ENCODE measurements at regions not wholly inside any gene's neighbourhood (a gene's known extent, or its start where the extent isn't known, plus 50 kb on each side); places are given as distances from the start of the nearest gene placed in this dataset.

- Mint-ChIP-seq H3K27me3 (ENCODE audit: unreplicated experiment) (peaks cover 4% of the 10 kb centered on the region), H3K27ac (ENCODE audit: unreplicated experiment) (no peak overlapping the region), H3K36me3 (ENCODE audit: unreplicated experiment) (no peaks in the 10 kb centered on the region), H3K4me3 (ENCODE audit: unreplicated experiment) (no peak overlapping the region), H3K9me3 (ENCODE audit: unreplicated experiment) (peaks cover 4% of the 10 kb centered on the region), H3K4me1 (ENCODE audit: low read depth, unreplicated experiment) (no peaks in the 10 kb centered on the region)
- no peak for DNase-seq
- TF ChIP-seq CTCF (IDR thresholded peaks at IDR 0.05; ENCODE audit: partially characterized antibody, unreplicated experiment): no peak
These were observed 82.8 kb downstream of the GATA3 start for GRCh38 chr10:8137272-8137681.

GRCh38 chr10:8137726-8138125, 83.2 kb downstream of the GATA3 start:
- TF ChIP-seq CTCF (IDR thresholded peaks at IDR 0.05; ENCODE audit: partially characterized antibody, unreplicated experiment): no peak
- peaks cover 4% of the 10 kb centered on the region for H3K27me3 Mint-ChIP-seq (ENCODE audit: unreplicated experiment)
- no peak for DNase-seq
- no peaks in the 10 kb centered on the region for H3K36me3 Mint-ChIP-seq (ENCODE audit: unreplicated experiment)
- H3K9me3 Mint-ChIP-seq (ENCODE audit: unreplicated experiment): peaks cover 4% of the 10 kb centered on the region
- no peak overlapping the region for H3K27ac Mint-ChIP-seq (ENCODE audit: unreplicated experiment)
- no peak overlapping the region for H3K4me3 Mint-ChIP-seq (ENCODE audit: unreplicated experiment)
- no peaks in the 10 kb centered on the region for H3K4me1 Mint-ChIP-seq (ENCODE audit: low read depth, unreplicated experiment)

- no peak for TF ChIP-seq CTCF (IDR thresholded peaks at IDR 0.05; ENCODE audit: partially characterized antibody, unreplicated experiment)
- peaks cover 4% of the 10 kb centered on the region for H3K9me3 Mint-ChIP-seq (ENCODE audit: unreplicated experiment)
- H3K4me1 Mint-ChIP-seq (ENCODE audit: low read depth, unreplicated experiment): no peaks in the 10 kb centered on the region
- H3K27ac Mint-ChIP-seq (ENCODE audit: unreplicated experiment): no peak overlapping the region
- no peak overlapping the region for H3K4me3 Mint-ChIP-seq (ENCODE audit: unreplicated experiment)
- peaks cover 4% of the 10 kb centered on the region for H3K27me3 Mint-ChIP-seq (ENCODE audit: unreplicated experiment)
- no peaks in the 10 kb centered on the region for H3K36me3 Mint-ChIP-seq (ENCODE audit: unreplicated experiment)
- DNase-seq: no peak
These were observed 84.0 kb downstream of the GATA3 start for GRCh38 chr10:8138471-8138870.

- Mint-ChIP-seq H3K27me3 (ENCODE audit: unreplicated experiment) (peaks cover 4% of the 10 kb centered on the region), H3K4me3 (ENCODE audit: unreplicated experiment) (no peak overlapping the region), H3K27ac (ENCODE audit: unreplicated experiment) (no peak overlapping the region), H3K4me1 (ENCODE audit: low read depth, unreplicated experiment) (no peaks in the 10 kb centered on the region), H3K9me3 (ENCODE audit: unreplicated experiment) (peaks cover 3% of the 10 kb centered on the region), H3K36me3 (ENCODE audit: unreplicated experiment) (no peaks in the 10 kb centered on the region)
- no peak for DNase-seq
- TF ChIP-seq CTCF (IDR thresholded peaks at IDR 0.05; ENCODE audit: partially characterized antibody, unreplicated experiment): no peak
These were observed 90.0 kb downstream of the GATA3 start for GRCh38 chr10:8144496-8144895.

GRCh38 chr10:8146650-8147049, 92.2 kb downstream of the GATA3 start:
- H3K36me3 Mint-ChIP-seq (ENCODE audit: unreplicated experiment): peaks cover 5% of the 10 kb centered on the region
- no peak for TF ChIP-seq CTCF (IDR thresholded peaks at IDR 0.05; ENCODE audit: partially characterized antibody, unreplicated experiment)
- peaks cover 2% of the 10 kb centered on the region for H3K27me3 Mint-ChIP-seq (ENCODE audit: unreplicated experiment)
- H3K4me1 Mint-ChIP-seq (ENCODE audit: low read depth, unreplicated experiment): no peaks in the 10 kb centered on the region
- H3K4me3 Mint-ChIP-seq (ENCODE audit: unreplicated experiment): no peak overlapping the region
- no peak overlapping the region for H3K27ac Mint-ChIP-seq (ENCODE audit: unreplicated experiment)
- no peaks in the 10 kb centered on the region for H3K9me3 Mint-ChIP-seq (ENCODE audit: unreplicated experiment)
- DNase-seq: no peak
